Panc1 (cell line): ENCODE measurements at regions not wholly inside any gene's neighbourhood (a gene's known extent, or its start where the extent isn't known, plus 50 kb on each side); places are given as distances from the start of the nearest gene placed in this dataset.

Experiments
- ATAC-seq: fragments of 200-7000 bp; cut with Tn5 transposase; 2 replicates; pipeline ENCODE4 v1.9.1; 2020; ENCODE audit warnings: mild to moderate bottlenecking, moderate library complexity
- BruUV-seq: library from RNA; stranded (reverse); fragments of 400-500 nt; replicated peaks from 2 replicates; lab custom pipeline; 2021; lab: Mats Ljungman, UMichigan
- CTCF ChIA-PET: fragments of 300-600 bp; sonication (Branson Sonifier 250); formaldehyde crosslinking; loops from one replicate; lab custom pipeline; 2022; ENCODE audit warnings: antibody characterized with exemption; lab: Charles Lee
- POLR2A ChIA-PET: fragments of 300-600 bp; sonication (Branson Sonifier 250); formaldehyde crosslinking; loops from one replicate; lab custom pipeline; 2022; ENCODE audit warnings: antibody characterized with exemption; lab: Charles Lee
- DNase-seq: peaks from one replicate; pipeline ENCODE4 v3.0.0-alpha.2; 2010; ENCODE audit warnings: low read depth, low spot score
- H3K27ac ChIP-seq: 2 replicates; pipeline ENCODE4 v1.5.1; 2011; ENCODE audit warnings: mild to moderate bottlenecking, low read length, inconsistent platforms
- H3K27me3 ChIP-seq: fragments of 200-500 bp; sonication (Bioruptor generic); 2 replicates; pipeline ENCODE4 v1.6.0; 2014; ENCODE audit warnings: low read length, inconsistent platforms; ENCODE audit not compliant: control insufficient read depth, insufficient read depth
- H3K36me3 ChIP-seq: fragments of 200-500 bp; sonication (Bioruptor generic); 2 replicates; pipeline ENCODE4 v1.5.1; 2014; ENCODE audit warnings: inconsistent platforms, mild to moderate bottlenecking, low read length, moderate library complexity; ENCODE audit not compliant: control insufficient read depth, insufficient read depth
- H3K4me1 ChIP-seq: 2 replicates; pipeline ENCODE4 v1.5.1; 2011; ENCODE audit warnings: inconsistent platforms, mild to moderate bottlenecking, low read length, moderate library complexity; ENCODE audit not compliant: control insufficient read depth, insufficient read depth
- H3K4me3 ChIP-seq, 2 experiments: 2 replicates each; pipeline ENCODE4 v1.5.1; 2011 to 2012; ENCODE audit warnings: low read depth in 2 of 2, low read length in 2 of 2, mild to moderate bottlenecking in 2 of 2, inconsistent platforms in 1 of 2, moderate library complexity in 1 of 2
- H3K9me3 ChIP-seq: fragments of 200-500 bp; sonication (Bioruptor generic); 2 replicates; pipeline ENCODE4 v1.5.1; 2014; ENCODE audit warnings: low read depth, mild to moderate bottlenecking, inconsistent platforms, low read length, moderate library complexity; ENCODE audit not compliant: control insufficient read depth, insufficient read depth
- CTCF ChIP-seq: fragments of 450-650 bp; IDR thresholded peaks from 2 replicates; pipeline ENCODE4 v1.5.1; 2017; ENCODE audit warnings: mild to moderate bottlenecking
- POLR2AphosphoS5 ChIP-seq: IDR thresholded peaks from 2 replicates; pipeline ENCODE4 v1.6.1; 2012; ENCODE audit warnings: mild to moderate bottlenecking, low read depth, low read length, moderate library complexity
- REST ChIP-seq, 2 experiments: IDR thresholded peaks; 2 replicates each; pipeline ENCODE4 v1.6.1; 2011 to 2012; ENCODE audit warnings: low read depth in 2 of 2, control low read depth in 1 of 2, low read length in 1 of 2, mild to moderate bottlenecking in 1 of 2, moderate library complexity in 1 of 2; ENCODE audit not compliant: insufficient read depth in 1 of 2
- SIN3A ChIP-seq: IDR thresholded peaks from 2 replicates; pipeline ENCODE4 v1.6.1; 2012; ENCODE audit warnings: low read depth, mild to moderate bottlenecking, low read length, moderate library complexity, borderline replicate concordance; ENCODE audit not compliant: insufficient read depth
- TCF7L2 ChIP-seq: IDR thresholded peaks from 2 replicates; pipeline ENCODE4 v1.6.1; 2011; ENCODE audit warnings: mild to moderate bottlenecking, low read depth, low read length, inconsistent platforms
- in situ Hi-C: cut with HindIII; loops from 2 replicates; pipeline ENCODE4 v1.10.0; 2016; ENCODE audit warnings: low sequenced_read_pairs, low pct_unique_long_range_greater_than_20kb
- intact Hi-C: fragments of 100-400 bp; cut with micrococcal nuclease; formaldehyde crosslinking; loops from one replicate; pipeline ENCODE4 v1.10.0; 2022; ENCODE audit not compliant: unreplicated experiment

- Histone ChIP-seq H3K27me3 (no peaks in the 10 kb centered on the region), H3K27ac (no peak overlapping the region), H3K4me3 (no peak overlapping the region), H3K36me3 (no peaks in the 10 kb centered on the region), H3K4me1 (no peaks in the 10 kb centered on the region), H3K9me3 (no peaks in the 10 kb centered on the region)
- BruUV-seq = no TSS peak
- in situ Hi-C loops (no loop called here), intact Hi-C loops (no loop called here)
- DNase-seq (no peak), ATAC-seq (no peak)
- CTCF ChIA-PET = no interaction called here
- POLR2A ChIA-PET = no interaction called here
- TF ChIP-seq REST (IDR thresholded peaks at IDR 0.05; ENCODE audit: insufficient read depth in 1 of 2, low read depth in 2 of 2, low read length in 1 of 2) (no peak), SIN3A (no peak), TCF7L2 (no peak), CTCF (no peak), POLR2AphosphoS5 (no peak)
These were observed 87.2 kb upstream of the SLC10A2 start for GRCh38 chr13:103153466-103153865.

GRCh38 chr13:103147961-103148360 lies 81.7 kb upstream of the SLC10A2 start:
- Histone ChIP-seq H3K27me3 (no peaks in the 10 kb centered on the region), H3K4me3 (no peak overlapping the region), H3K4me1 (no peaks in the 10 kb centered on the region), H3K27ac (no peak overlapping the region), H3K9me3 (no peaks in the 10 kb centered on the region), H3K36me3 (no peaks in the 10 kb centered on the region)
- no TSS peak for BruUV-seq
- POLR2A ChIA-PET = no interaction called here
- no peak for DNase-seq
- CTCF ChIA-PET = no interaction called here
- ATAC-seq = no peak
- intact Hi-C loops (no loop called here), in situ Hi-C loops (no loop called here)
- TF ChIP-seq POLR2AphosphoS5 (no peak), REST (IDR thresholded peaks at IDR 0.05; ENCODE audit: insufficient read depth in 1 of 2, low read depth in 2 of 2, low read length in 1 of 2) (no peak), TCF7L2 (no peak), SIN3A (no peak), CTCF (no peak)
